NCI-H69 (cell line): ENCODE measurements at regions not wholly inside any gene's neighbourhood (a gene's known extent, or its start where the extent isn't known, plus 50 kb on each side); places are given as distances from the start of the nearest gene placed in this dataset.
A peak's percentile ranks its signal among the peaks of the same experiment; 100 is the strongest.
"Not testable (repeated sequence)": the region's sequence is repeated elsewhere in the genome, so short reads cannot be mapped to it uniquely, and the experiment has no call there.

Experiments used
- DNase-seq: peaks from one replicate; lab custom pipeline; 2025; lab: John Stamatoyannopoulos, UW

DNA sequence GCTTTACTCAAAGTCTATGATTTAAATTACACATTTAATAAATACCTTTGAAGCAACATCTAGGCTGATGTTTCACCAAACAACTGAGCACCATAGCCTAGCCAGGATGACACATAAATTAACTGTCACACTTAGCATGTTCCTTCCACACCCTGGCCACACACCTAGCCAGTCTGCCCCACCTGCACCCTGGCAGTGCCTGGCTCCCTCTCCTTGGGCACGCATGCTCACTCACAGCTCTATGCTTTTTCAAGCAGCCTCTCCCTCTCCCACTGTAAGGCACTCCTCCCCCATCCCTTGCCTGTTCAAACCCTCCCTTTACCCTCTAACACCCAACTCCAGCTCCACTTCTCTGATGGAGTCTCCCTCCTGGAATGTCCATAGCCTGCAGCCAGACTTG, 357.6 kb upstream of the KLHL29 start:
- no peak for DNase-seq

DNA sequence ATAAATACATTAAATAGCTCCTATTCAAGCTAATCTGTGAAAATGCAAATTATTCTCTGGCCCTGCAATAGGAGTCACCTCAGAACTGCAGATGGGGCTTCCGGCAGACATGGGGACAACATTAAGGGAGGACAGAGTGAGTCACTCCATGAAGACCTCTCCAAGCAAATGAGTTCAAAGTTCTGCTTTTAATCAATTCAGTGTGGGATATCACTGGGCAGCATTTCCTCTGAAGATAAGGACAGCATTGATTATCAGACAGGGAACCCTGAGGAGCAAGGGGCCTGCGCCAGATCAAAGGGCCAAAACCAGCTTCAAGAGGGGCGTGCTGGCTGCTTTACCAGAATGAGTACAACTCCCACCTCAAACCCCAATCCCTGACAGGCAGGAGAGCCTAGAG, 356.9 kb upstream of the KLHL29 start:
- no peak for DNase-seq

DNA sequence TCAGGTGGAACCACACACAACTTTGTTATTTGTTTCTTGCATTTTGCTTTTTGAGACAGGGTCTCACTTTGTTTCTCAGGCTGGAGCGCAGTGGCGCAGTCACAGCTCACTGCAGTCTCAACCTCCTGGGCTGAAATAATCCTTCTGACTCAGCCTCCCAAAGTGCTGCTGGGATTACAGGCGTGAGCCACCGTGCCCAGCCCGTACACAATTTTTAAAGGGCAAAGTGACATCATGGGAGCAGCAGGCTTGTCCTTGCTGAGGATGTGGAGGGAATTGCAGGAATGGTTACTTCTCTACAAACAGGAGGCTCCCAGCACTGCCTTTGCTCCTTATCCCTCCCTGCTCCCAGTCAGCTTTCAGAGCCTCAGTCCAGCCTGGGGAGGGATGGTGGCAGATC, 355.9 kb upstream of the KLHL29 start:
- peak; percentile 47 for DNase-seq

DNA sequence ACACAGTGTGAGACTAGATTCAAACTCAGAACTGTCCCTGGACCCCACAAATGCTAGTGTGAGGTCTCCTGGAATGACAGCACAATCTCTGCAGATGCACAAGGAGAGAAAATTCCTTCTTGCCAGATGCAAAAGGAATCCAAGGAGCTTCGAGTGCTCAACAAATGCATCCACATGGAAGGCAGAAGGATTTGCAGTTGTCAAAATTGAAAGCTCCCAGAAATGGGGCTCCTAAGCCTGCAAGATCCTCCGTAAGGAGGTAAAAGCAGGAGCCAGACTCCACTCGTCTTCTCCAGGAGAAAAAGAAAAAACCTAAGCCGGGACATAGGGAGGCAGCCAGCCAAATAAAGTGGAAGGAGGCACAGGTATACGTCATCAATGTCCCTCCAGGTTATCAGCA, 355.0 kb upstream of the KLHL29 start:
- no peak for DNase-seq

DNA sequence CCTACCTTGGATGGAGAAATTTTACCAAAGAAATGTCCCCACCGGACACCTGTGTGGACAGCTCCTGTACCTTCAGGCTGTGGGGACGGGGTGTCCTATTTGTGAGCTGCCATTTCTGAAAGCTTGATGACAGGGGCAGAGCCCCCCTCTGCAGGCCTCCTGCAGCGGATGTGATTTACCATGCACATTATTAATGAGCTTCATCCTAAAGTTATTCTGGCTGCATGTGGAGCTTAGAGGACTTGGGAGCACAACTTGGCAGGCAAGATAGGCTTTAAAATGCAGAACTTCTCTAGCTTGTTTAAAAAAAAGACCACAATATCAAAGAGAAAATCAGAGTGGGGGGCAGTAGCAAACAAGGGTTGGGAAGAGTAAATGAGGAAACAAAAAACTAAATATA, 350.0 kb upstream of the KLHL29 start:
- no peak for DNase-seq

DNA sequence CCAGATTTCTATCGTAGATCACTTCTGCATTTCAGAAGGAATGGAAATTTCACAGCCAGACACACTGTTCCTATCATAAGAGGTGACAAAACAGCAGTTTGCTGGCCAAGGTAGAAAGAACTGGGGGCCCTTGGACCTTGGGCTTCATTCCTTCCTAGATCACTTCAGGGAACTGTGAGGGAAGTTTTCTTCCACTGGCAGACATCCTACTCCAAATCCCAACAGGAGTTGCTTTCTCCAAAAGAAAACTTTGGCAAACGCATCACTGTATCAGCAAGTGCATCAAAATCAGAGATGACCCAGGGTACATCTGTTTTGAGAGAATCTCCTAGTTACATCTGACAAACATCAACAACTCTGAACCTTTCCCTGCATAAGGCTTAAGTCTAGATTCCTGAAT, 348.4 kb upstream of the KLHL29 start:
- DNase-seq, result no peak

DNA sequence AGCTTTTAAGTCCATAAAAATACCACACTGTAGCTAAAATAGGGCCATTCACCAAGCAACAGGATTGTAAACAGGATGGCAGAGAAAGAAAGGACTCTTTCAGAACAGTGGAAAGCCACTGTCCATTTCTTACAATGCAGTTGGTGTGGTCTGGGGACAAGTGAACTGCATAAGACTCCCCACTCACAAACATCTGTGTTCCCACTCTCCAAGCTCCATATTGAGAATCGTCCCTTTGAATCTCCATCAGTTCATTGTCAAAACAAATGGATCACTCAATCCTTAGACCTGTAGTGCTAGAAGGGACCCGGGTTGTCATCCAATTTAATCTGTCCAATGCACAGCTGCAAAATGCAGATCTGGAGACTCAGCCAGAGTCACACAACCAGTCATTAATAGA, 347.4 kb upstream of the KLHL29 start:
- peak; percentile 17 for DNase-seq

DNA sequence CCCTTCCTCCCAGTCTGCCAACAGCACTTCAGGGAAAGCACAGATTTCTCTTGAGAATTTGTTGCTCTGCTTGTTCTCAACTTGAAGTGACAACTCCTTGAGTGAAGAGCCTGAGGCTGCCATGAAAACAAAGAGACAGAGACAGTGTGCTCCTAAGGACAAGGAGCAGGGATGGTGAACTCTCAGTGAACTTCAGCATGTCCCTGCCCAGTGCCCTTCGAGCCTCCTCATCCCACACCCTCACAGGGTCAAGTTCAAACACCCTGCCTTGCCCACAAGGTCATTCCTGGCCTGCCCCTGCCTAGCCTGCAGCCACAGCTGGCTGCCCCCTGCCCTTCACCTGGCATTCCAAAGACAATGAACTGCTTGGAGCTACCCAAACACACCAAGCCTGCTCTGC, 343.5 kb upstream of the KLHL29 start:
- no peak for DNase-seq

DNA sequence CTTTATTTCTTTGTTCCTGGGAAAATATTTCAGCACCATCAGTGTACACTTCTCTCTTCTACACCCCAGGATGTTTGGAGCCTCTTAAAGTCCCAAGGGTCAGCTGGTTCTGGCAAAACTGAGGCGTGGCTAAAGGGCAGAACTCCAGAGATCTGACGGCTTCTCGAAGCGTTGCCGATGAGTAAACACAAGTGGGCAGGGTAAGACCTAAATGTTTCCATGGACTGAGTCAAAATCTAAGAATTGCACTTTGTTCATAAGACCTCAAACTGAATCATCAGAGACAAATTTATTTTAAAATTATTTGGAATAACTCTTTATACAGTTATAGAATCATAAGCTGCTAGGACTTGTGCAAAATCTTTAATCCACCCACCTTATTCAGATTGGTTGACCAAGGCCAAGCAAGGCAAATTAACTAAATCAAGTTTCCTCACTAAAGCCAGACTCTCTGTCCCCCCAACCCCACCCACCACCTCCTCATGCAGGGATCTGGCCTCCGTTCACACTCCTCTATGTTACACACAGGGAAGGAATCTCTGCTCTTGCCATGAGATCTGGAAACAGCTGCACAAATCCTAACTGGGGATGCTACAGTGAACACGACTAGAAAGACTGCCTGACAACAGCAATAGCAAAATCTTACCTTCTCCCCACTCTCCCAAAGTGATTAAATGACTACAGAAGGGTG, 342.6 kb upstream of the KLHL29 start:
- no peak for DNase-seq

DNA sequence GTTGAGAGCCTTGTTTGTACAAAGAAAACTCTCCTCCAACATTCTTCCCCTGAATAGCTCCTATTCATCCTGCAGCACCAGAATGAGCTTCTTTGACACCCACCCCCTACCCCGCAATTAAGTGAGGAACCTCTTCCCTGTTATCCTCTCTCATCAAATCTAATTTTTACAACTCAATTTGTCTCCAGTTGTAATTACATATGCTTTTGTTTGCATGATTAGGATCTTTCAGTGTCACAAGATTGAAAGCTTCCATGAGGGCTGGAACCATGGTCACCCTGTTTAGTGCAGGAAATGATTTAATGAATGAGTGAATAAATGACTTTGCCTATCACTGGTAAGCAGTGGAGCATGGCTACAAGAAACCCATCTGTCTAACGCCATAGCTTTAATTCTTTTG, 334.6 kb upstream of the KLHL29 start:
- DNase-seq, result peak; percentile 37

DNA sequence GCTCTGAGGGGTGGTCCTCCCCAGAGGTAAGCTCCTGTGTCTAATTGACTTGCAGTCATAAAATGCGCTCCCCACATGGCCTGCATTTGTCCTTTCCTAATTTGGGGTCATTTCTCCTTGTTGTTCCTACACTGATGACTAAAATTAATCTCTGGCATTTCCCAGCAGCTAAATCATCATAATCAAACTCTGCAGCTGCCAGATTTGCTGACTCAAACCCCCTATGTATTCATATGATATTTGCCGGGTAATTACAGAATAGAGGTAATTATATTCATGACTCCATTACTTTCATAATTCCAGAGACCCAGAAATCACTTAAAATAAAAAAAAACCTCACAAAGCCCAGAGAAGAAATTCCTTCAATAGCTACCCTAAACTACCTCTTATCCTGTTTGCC, 331.4 kb upstream of the KLHL29 start:
- peak; percentile 66 for DNase-seq

DNA sequence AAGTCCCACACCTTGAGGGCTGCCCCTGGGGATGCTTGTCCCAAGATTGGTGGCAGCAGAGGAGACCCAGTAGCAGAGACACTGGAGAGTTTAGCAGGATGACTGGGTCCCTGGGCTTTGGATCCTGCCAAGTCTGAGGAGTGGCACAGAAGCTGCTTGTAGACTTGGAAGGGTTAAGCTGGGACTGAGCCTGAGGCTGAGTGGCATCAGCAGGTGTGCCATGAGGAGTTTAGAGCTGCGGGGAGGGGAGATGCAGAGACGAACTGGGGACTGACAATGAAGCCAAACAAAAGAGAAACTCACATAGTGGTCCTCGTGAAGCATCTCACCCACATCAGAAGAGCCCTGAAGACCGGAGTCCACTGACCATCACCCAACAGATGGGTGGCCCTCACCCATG, 329.7 kb upstream of the KLHL29 start:
- DNase-seq, result no peak

DNA sequence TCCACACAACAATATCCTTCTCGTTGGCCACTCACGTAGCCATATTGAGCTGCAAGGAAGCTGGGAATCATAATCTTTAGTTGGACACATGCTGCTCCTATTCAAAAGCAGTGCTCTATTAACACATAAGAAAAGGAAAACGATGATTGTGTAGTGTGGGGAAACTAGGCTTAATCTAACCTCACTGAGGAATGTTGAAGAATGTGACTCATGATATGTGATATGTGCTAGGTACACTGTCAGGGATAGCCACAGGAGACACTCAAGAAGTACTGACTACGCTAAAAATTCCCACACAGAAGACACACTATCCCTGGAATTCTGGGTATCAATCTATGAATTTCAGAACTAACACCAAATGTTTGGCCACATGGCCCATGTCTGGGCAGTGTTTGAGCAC, 328.1 kb upstream of the KLHL29 start:
- not testable (repeated sequence) for DNase-seq

DNA sequence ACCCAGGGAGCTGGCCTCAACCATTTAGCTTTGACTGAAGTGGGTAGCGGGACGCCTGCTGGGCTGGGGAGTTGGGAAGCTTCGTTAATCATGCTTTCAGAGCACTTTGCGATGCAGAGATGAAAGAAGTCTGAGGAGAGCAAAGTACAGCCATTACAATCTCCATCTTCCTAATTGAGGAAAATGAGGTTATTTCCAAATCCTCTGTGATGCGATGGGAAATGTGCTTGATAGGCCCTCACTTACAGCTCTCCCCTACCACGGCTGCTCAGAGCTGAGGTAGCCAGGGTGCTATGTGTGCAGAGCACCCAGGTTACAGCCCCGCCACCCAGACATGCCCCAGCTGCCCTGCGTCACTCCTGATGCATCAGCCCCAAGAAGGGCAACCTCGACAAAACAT, 326.5 kb upstream of the KLHL29 start:
- no peak for DNase-seq

DNA sequence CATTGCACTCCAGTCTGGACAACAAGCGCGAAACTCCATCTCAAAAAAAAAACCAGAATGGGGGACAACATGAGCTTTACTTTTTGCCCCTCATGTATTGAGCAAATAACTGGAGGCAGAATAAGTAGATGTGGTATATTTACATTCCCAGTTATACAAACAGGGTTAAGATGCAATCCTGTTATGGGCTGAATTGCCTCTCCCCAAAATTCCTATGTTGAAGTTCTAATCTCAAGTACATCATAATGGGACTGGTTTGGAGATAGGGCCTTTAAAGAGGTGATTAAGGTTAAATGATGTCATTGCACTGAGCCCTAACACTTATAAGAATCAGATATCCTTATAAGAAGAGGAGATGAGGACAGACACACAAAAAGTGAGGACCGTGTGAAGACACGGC, 319.8 kb upstream of the KLHL29 start:
- DNase-seq, result no peak

DNA sequence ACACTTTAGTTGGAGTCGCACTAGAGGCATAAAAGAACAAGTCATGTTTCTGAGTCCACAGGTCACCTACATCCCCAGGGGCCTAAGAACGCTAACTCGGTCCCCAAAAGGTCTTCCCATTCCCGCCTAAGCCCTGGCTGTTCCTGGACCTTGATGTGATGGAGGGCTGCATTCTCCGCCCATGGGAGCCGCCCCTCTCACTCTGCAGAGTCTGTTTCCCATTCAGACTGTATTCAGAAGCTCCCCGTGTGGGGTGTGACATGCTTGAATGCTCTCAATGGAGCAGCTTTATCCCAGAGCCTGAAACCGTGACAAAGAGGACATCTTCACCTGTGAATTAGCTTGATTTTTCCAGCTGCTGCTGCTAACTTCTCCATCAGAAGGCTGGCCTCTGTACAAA, 319.0 kb upstream of the KLHL29 start:
- peak; percentile 40 for DNase-seq

DNA sequence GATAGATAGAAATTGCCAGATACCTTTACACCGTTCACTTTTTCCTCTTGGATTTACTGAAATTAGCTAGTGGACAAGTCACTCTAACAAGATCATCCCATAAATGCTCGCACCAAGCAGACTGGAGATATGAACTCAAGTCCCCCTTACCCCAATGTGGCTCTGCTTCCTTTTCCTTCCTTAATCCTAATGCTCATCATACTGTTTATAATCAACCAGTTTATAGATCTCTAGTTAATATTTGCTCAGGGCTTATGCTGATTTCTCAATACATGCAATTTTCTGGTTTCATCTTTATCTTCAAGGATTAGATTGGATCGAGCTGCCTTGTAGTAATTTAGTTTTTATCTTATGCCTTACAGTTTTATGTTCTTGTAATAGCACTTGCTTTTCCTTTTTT, 318.3 kb upstream of the KLHL29 start:
- no peak for DNase-seq

DNA sequence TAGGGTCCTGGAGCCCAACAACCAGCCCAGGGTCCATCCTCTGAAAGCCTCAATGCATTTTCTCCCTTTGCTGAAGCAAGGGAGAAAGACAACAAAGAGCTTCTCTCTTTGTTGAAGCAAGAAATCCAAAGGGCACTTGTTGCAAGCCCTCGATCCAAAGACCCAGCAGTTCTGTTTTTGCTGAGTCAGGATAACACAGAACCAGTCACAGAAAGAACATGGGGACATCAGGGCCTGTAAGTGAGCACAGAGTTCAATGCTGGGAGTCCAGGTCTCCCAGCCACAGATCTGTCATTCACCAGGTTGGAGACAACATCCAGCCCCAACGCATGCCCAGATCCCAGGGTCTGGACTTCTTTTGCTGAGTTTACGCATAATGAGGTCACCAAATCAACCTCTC, 315.8 kb upstream of the KLHL29 start:
- DNase-seq, result peak; percentile 9

DNA sequence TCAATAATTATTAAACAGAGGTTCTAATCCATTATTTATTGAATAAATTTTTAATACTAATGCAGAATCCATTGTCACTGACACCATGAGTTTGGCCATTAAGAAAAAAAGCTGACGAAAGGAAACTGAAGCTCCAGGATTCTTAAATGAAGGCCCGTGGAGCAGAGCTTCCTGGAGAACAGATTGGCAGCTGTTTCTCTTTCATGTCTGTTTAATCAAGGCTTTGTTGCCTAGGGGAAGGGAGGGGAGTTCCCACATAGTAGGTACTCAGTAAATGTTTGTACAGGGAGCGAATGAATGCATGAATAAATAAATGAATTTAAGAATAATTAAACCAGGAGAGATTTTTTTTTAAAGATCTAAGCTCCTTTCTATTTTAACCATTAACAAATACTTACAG, 315.1 kb upstream of the KLHL29 start:
- DNase-seq, result peak; percentile 90

DNA sequence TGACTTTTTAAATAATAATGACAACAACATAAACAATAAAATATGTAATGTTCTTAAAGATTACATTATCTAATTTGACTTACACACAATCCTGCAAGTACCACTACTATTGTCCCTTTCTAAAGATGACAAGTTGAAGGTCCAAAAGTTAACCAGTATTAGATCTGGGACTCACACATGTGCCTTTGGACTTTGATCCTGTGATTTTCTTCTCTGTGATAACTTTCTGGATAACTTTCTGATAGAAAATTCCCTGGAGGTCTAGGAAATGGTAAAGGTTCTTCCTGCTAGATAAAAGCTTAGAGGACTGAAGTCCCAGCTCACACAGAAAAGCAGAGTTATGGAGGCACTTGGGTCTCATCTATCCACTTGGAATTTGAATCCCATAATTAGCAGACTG, 311.9 kb upstream of the KLHL29 start:
- DNase-seq, result no peak

DNA sequence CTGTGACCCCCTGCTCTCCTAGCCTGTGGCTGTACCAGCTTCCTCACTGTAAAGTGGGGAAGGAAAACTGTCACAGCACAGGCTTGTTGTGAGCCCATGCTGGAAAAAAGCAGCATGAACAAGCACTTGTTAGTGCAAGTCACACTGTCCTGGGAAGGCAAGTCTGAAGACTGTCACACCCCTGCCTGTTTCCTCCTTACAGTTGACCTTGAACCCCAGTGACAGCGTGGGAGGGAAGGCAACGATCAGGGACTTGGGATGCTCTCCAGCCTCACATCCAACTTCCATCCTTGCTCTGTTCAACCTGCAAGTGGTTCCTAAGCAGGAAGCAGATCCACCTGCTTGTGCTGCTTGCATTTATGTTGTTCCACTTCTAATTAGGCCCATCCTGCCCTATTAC, 311.3 kb upstream of the KLHL29 start:
- DNase-seq, result peak; percentile 28

DNA sequence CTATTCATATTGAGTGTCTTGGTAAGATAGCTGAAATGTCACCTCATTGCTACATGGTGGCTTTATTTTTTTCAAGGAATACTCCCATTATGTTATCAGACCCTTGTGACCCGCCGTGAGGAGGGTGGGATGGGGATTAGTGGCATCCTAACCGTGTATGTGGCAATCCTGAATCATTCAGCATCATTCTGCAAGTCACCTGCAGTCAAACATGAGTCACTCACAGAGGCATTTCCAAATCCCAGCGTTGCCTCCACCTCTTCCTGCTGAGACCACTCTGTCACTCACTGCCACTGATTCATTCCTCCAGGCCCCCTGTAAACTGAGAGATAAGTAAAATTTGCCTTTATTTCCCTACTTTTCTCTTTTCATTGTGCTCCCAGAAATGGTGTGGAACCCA, 307.4 kb upstream of the KLHL29 start:
- DNase-seq, result peak; percentile 25

DNA sequence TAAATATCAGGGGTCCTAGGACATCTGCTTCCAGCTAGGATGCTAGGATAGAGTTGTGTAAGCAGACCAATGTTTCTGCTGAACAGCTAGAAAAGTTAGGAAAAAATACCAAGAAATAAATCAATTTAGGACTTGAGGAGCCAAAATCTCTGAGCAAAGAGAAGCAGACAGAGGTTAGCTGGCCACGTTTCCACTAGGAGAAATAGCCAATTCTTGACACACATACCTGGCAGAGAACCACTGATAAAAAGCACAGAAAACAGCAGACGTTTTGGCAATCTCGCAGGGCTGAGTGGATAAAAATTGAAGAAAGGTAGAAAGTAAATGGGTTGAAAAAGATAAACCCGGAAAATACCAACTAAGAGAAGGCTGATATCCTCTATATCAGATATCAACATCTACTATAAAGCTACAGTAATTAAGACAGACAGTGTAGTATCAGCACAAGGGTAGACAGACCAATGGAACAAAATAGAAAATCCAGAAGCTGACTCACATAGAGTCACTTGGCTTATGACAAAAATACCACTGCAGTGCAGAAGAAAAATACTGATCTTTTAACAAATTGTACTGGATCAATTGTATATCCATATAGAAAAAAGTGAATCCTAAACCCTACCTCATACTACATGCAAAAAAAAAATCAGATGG, 306.1 kb upstream of the KLHL29 start:
- no peak for DNase-seq

DNA sequence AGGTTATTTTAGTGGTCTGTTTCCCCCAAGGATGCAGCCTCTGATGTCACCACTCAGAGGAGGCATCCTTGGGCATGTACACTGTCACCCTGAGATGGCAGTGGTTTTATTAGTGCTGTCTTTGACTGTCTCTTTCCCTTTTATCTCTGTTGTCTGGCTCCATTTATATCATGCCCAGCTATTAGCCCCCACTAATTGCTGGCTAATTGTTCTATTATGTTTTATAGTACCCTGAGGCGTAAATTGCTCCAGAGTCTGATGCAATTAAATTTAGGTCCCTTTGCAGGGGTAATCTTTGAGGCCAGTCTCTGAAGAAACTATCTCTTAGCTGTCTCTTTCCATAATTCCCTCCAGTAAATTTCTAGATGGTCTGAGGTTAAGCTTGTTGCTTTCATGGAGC, 301.0 kb upstream of the KLHL29 start:
- peak; percentile 33 for DNase-seq
